CD14-positive monocyte (primary cell): ENCODE measurements at regions not wholly inside any gene's neighbourhood (a gene's known extent, or its start where the extent isn't known, plus 50 kb on each side); places are given as distances from the start of the nearest gene placed in this dataset.

Experiments used
- DNase-seq, 3 donors: peaks; one replicate each; pipeline ENCODE4 v3.0.0-alpha.2; 2011 to 2022
- H2AFZ ChIP-seq: 2 replicates; pipeline ENCODE4 v1.6.0; 2012; ENCODE audit warnings: mild to moderate bottlenecking, low read depth, low read length, inconsistent platforms; ENCODE audit not compliant: insufficient read depth, poor library complexity, severe bottlenecking
- H3K27ac ChIP-seq, 2 donors: 1 replicate in 1 of 2; 2 replicates in 1 of 2; pipeline ENCODE4 v1.5.1; 2012 to 2013; ENCODE audit warnings: low read length in 2 of 2, control low read depth in 1 of 2, inconsistent platforms in 1 of 2, low read depth in 1 of 2, mild to moderate bottlenecking in 1 of 2
- H3K27me3 ChIP-seq, 2 donors: one replicate each; pipeline versions ENCODE4 v1.6.0 to v1.6.1; 2011 to 2013; ENCODE audit warnings: low read length in 2 of 2; ENCODE audit not compliant: control insufficient read depth in 2 of 2, insufficient read depth in 2 of 2
- H3K36me3 ChIP-seq, 2 donors: replicated peaks in 1 of 2; 1 replicate in 1 of 2; 2 replicates in 1 of 2; pipeline versions ENCODE4 v1.5.1 to v1.6.1; 2012 to 2013; ENCODE audit warnings: low read length in 2 of 2, control low read depth in 1 of 2, inconsistent platforms in 1 of 2, mild to moderate bottlenecking in 1 of 2; ENCODE audit not compliant: insufficient read depth in 2 of 2, control insufficient read depth in 1 of 2
- H3K4me1 ChIP-seq, 2 donors: 1 replicate in 1 of 2; 2 replicates in 1 of 2; pipeline versions ENCODE4 v1.5.1 to v1.6.1; 2012 to 2013; ENCODE audit warnings: low read length in 2 of 2, control low read depth in 1 of 2, inconsistent platforms in 1 of 2, mild to moderate bottlenecking in 1 of 2, moderate library complexity in 1 of 2; ENCODE audit not compliant: insufficient read depth in 2 of 2, control insufficient read depth in 1 of 2
- H3K4me2 ChIP-seq: replicated peaks from 2 replicates; pipeline ENCODE3; 2012; ENCODE audit warnings: low read length, moderate library complexity, mild to moderate bottlenecking; ENCODE audit not compliant: poor library complexity, severe bottlenecking; ENCODE audit errors: extremely low read depth
- H3K4me3 ChIP-seq, 3 experiments: fragments of 200-600 bp in 1 of 3; sonication (generic) in 1 of 3; replicated peaks in 1 of 3; 1 replicate in 2 of 3; 2 replicates in 1 of 3; pipeline ENCODE4 v1.5.1; 2011 to 2013; ENCODE audit warnings: low read length in 3 of 3, mild to moderate bottlenecking in 3 of 3, control low read depth in 2 of 3, low read depth in 2 of 3, inconsistent platforms in 1 of 3, moderate library complexity in 1 of 3
- H3K79me2 ChIP-seq: 2 replicates; pipeline ENCODE4 v1.6.0; 2012; ENCODE audit warnings: mild to moderate bottlenecking, control low read depth, inconsistent platforms, low read length, moderate library complexity; ENCODE audit not compliant: insufficient read depth
- H3K9ac ChIP-seq: 2 replicates; pipeline ENCODE4 v1.6.0; 2017; ENCODE audit warnings: low read length, mild to moderate bottlenecking; ENCODE audit not compliant: insufficient read depth, poor library complexity, severe bottlenecking
- H3K9me3 ChIP-seq, 2 donors: replicated peaks in 1 of 2; 1 replicate in 1 of 2; 2 replicates in 1 of 2; pipeline versions ENCODE4 v1.5.1 to v1.6.1; 2012 to 2013; ENCODE audit warnings: low read length in 2 of 2, control low read depth in 1 of 2; ENCODE audit not compliant: control insufficient read depth in 1 of 2, insufficient read depth in 1 of 2
- H4K20me1 ChIP-seq: 2 replicates; pipeline ENCODE4 v1.6.0; 2012; ENCODE audit warnings: mild to moderate bottlenecking, low read length, control low read depth, moderate library complexity; ENCODE audit not compliant: insufficient read depth
- H3K27ac Mint-ChIP-seq, 7 donors: one replicate each; pipeline ENCODE4 v1.8.0; 2020; ENCODE audit warnings: mild to moderate bottlenecking in 7 of 7, mixed read lengths in 7 of 7, moderate library complexity in 6 of 7, inconsistent platforms in 2 of 7
- H3K27me3 Mint-ChIP-seq, 3 donors: one replicate each; pipeline ENCODE4 v1.8.0; 2021 to 2022; ENCODE audit warnings: low read depth in 3 of 3, mild to moderate bottlenecking in 3 of 3, mixed read lengths in 3 of 3, moderate library complexity in 3 of 3, inconsistent platforms in 1 of 3
- H3K36me3 Mint-ChIP-seq, 2 donors: one replicate each; pipeline ENCODE4 v1.8.0; 2020; ENCODE audit warnings: mixed read lengths in 2 of 2, inconsistent platforms in 1 of 2, mild to moderate bottlenecking in 1 of 2
- H3K4me1 Mint-ChIP-seq: one replicate; pipeline ENCODE4 v1.8.0; 2020; ENCODE audit warnings: mild to moderate bottlenecking, mixed read lengths
- H3K4me3 Mint-ChIP-seq, 2 donors: one replicate each; pipeline ENCODE4 v1.8.0; 2020; ENCODE audit warnings: mild to moderate bottlenecking in 2 of 2, mixed read lengths in 2 of 2, moderate library complexity in 1 of 2
- H3K9me3 Mint-ChIP-seq, 7 donors: one replicate each; pipeline ENCODE4 v1.8.0; 2020 to 2022; ENCODE audit warnings: mixed read lengths in 7 of 7, mild to moderate bottlenecking in 6 of 7, moderate library complexity in 6 of 7, inconsistent platforms in 2 of 7
- WGBS: methylation state at CpG from one replicate; pipeline ENCODE4 v1.1.5; 2013; ENCODE audit warnings: missing lambda C conversion rate; ENCODE audit not compliant: insufficient coverage; 5-methylcytosine and 5-hydroxymethylcytosine counted together
- intact Hi-C, 2 donors: fragments of 100-400 bp; cut with micrococcal nuclease; formaldehyde crosslinking; loops; one replicate each; pipeline versions ENCODE4 v1.15.0 to v1.15.1; 2023
- TF ChIP-seq, protein P1 (sequence below): fragments of 200-600 bp; IDR thresholded peaks from one replicate; pipeline ENCODE4 v1.8.0; 2022; ENCODE audit warnings: antibody characterized with exemption, mild to moderate bottlenecking

DNA sequence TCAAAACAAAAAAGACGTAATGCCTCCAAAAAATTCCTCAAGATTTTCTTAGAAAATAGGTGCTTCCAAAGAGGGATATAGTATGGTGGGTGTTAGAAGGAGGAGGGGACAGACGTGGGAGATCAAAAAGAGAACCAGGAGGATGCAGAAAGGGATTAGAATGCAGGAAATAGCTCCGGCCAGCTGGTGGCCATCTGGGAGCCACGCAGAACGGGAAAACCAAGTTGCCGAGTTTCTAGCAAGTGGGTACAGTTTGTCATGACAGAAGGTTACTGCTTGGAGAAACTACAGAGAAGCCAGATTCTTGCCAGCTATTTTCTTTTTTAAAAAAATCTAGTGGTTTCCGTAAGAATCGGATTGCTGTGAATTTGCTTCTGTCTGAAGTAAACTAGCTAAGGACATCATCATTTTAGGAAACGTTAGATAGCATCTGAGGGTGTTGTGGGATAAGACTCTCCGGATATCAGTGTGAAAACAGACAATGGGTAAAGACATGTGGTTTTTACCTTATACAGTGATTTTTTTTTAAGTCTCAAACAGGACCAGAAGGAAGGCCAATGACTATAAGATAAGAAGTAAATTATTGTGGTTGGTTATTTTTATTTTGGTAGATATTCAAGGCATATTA is 104.9 kb downstream of the HSPH1 start:
- WGBS = 15% methylated on average over 5 of the region's 10 CpGs
- Mint-ChIP-seq H3K4me3 (no peak overlapping the region), H3K36me3 (no peaks in the 10 kb centered on the region), H3K27me3 (peaks cover 2 to 4% (median 2%) of the 10 kb centered on the region in 3 donors), H3K9me3 (no peaks in the 10 kb centered on the region), H3K4me1 (no peaks in the 10 kb centered on the region), H3K27ac (no peak overlapping the region)
- Histone ChIP-seq H3K27me3 (no peaks in the 10 kb centered on the region), H2AFZ (no peak overlapping the region), H3K27ac (no peak overlapping the region), H3K9me3 (peaks cover 0 to 3% of the 10 kb centered on the region in 2 donors), H3K4me2 (no peak overlapping the region), H3K4me1 (no peaks in the 10 kb centered on the region), H4K20me1 (no peaks in the 10 kb centered on the region), H3K79me2 (no peaks in the 10 kb centered on the region), H3K36me3 (no peaks in the 10 kb centered on the region), H3K4me3 (no peak overlapping the region), H3K9ac (no peak overlapping the region)
- TF ChIP-seq, protein P1, sequence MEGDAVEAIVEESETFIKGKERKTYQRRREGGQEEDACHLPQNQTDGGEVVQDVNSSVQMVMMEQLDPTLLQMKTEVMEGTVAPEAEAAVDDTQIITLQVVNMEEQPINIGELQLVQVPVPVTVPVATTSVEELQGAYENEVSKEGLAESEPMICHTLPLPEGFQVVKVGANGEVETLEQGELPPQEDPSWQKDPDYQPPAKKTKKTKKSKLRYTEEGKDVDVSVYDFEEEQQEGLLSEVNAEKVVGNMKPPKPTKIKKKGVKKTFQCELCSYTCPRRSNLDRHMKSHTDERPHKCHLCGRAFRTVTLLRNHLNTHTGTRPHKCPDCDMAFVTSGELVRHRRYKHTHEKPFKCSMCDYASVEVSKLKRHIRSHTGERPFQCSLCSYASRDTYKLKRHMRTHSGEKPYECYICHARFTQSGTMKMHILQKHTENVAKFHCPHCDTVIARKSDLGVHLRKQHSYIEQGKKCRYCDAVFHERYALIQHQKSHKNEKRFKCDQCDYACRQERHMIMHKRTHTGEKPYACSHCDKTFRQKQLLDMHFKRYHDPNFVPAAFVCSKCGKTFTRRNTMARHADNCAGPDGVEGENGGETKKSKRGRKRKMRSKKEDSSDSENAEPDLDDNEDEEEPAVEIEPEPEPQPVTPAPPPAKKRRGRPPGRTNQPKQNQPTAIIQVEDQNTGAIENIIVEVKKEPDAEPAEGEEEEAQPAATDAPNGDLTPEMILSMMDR = no peak
- DNase-seq = no peak
- intact Hi-C loops = no loop called here

DNA sequence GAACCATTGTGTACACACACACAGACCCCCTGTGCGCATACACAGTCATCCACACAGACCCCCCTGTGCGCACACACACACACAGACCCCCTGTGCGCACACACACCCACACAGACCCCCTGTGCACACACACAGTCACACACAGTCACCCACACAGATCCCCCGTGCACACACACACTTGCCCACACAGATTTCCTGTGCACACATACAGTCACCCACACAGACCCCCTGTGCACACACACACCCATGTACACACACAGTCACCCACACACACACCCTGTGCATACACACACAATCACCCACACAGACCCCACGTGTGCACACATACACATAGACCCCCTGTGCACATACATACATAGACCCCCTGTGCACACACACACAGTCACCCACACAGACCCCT is 106.1 kb downstream of the HSPH1 start:
- Histone ChIP-seq H3K9me3 (peaks cover 0 to 3% of the 10 kb centered on the region in 2 donors), H3K9ac (no peak overlapping the region), H2AFZ (no peak overlapping the region), H3K4me3 (no peak overlapping the region), H3K36me3 (no peaks in the 10 kb centered on the region), H3K4me1 (peaks cover 3 to 7% of the 10 kb centered on the region in 2 donors), H3K27me3 (no peaks in the 10 kb centered on the region), H3K4me2 (no peak overlapping the region), H3K79me2 (no peaks in the 10 kb centered on the region), H4K20me1 (no peaks in the 10 kb centered on the region), H3K27ac (no peak overlapping the region)
- H3K4me1 Mint-ChIP-seq = peaks cover 5% of the 10 kb centered on the region
- H3K27ac Mint-ChIP-seq = no peak overlapping the region
- H3K4me3 Mint-ChIP-seq = no peak overlapping the region
- 82% methylated on average over 2 of the region's 5 CpGs for WGBS
- H3K27me3 Mint-ChIP-seq = peaks cover 4 to 6% (median 6%) of the 10 kb centered on the region in 3 donors
- no peaks in the 10 kb centered on the region for H3K9me3 Mint-ChIP-seq
- intact Hi-C loops = no loop called here
- TF ChIP-seq, protein P1 = no peak
- no peak for DNase-seq
- H3K36me3 Mint-ChIP-seq = no peaks in the 10 kb centered on the region
